OCI-LY1 (cell line): ENCODE measurements at regions not wholly inside any gene's neighbourhood (a gene's known extent, or its start where the extent isn't known, plus 50 kb on each side); places are given as distances from the start of the nearest gene placed in this dataset.

Experiments
- H2AFZ ChIP-seq: fragments of 200-600 bp; sonication (generic), shearing (Covaris generic); 2 replicates; pipeline ENCODE4 v1.6.0; 2014; ENCODE audit warnings: antibody characterized with exemption, mild to moderate bottlenecking, low read length
- H3F3A ChIP-seq: fragments of 200-600 bp; sonication (generic), shearing (Covaris generic); 2 replicates; pipeline ENCODE4 v1.6.0; 2014; ENCODE audit warnings: mild to moderate bottlenecking, antibody characterized with exemption, low read length, moderate library complexity; ENCODE audit not compliant: insufficient read depth
- H3K27ac ChIP-seq: fragments of 200-600 bp; sonication (generic); 2 replicates; pipeline ENCODE4 v1.5.1; 2014; ENCODE audit warnings: low read length, mixed run types, mild to moderate bottlenecking, low read depth; ENCODE audit not compliant: poor library complexity, severe bottlenecking
- H3K27me3 ChIP-seq: fragments of 200-600 bp; sonication (generic); 2 replicates; pipeline ENCODE4 v1.6.0; 2014; ENCODE audit warnings: antibody characterized with exemption, mild to moderate bottlenecking, low read length, moderate library complexity; ENCODE audit not compliant: insufficient read depth
- H3K36me3 ChIP-seq: fragments of 200-600 bp; sonication (generic); 2 replicates; pipeline ENCODE4 v1.6.1; 2014; ENCODE audit warnings: mild to moderate bottlenecking, antibody characterized with exemption, low read length, moderate library complexity, mixed read lengths; ENCODE audit not compliant: insufficient read depth
- H3K4me1 ChIP-seq: fragments of 200-600 bp; sonication (generic); 2 replicates; pipeline ENCODE4 v1.5.1; 2014; ENCODE audit warnings: mild to moderate bottlenecking, low read length, moderate library complexity; ENCODE audit not compliant: insufficient read depth, severe bottlenecking
- H3K4me2 ChIP-seq: fragments of 200-600 bp; sonication (generic), shearing (Covaris generic); 2 replicates; pipeline ENCODE4 v1.6.1; 2014; ENCODE audit warnings: low read length
- H3K4me3 ChIP-seq: fragments of 200-600 bp; sonication (generic); 2 replicates; pipeline ENCODE4 v1.5.1; 2014; ENCODE audit warnings: low read length, low read depth, mild to moderate bottlenecking, mixed read lengths; ENCODE audit not compliant: poor library complexity, severe bottlenecking
- H3K79me2 ChIP-seq: fragments of 200-600 bp; shearing (Covaris generic); 2 replicates; pipeline ENCODE4 v1.6.1; 2016; ENCODE audit warnings: mixed run types, low read length, mixed read lengths; ENCODE audit not compliant: insufficient read depth
- H3K9ac ChIP-seq: fragments of 200-600 bp; sonication (generic), shearing (Covaris generic); 2 replicates; pipeline ENCODE4 v1.6.1; 2014; ENCODE audit warnings: mild to moderate bottlenecking, low read length, mixed read lengths
- H3K9me2 ChIP-seq: fragments of 200-600 bp; sonication (generic), shearing (Covaris generic); 2 replicates; pipeline ENCODE4 v1.6.1; 2014; ENCODE audit warnings: low read depth, mild to moderate bottlenecking, low read length, mixed read lengths
- H3K9me3 ChIP-seq: fragments of 200-600 bp; shearing (Covaris generic); 2 replicates; pipeline ENCODE4 v1.6.1; 2014; ENCODE audit warnings: low read length, mixed read lengths
- H4K20me1 ChIP-seq: fragments of 200-600 bp; sonication (generic), shearing (Covaris generic); 2 replicates; pipeline ENCODE4 v1.6.0; 2016; ENCODE audit warnings: mild to moderate bottlenecking, low read length; ENCODE audit not compliant: insufficient read depth
- EZH2 ChIP-seq: fragments of 200-600 bp; sonication (generic), shearing (Covaris generic); IDR thresholded peaks from 2 replicates; pipeline ENCODE4 v1.8.0; 2017; ENCODE audit warnings: borderline replicate concordance, mixed run types, mild to moderate bottlenecking, antibody characterized with exemption, low read length, moderate library complexity, mixed read lengths
- TF ChIP-seq, protein P1 (sequence below): fragments of 200-600 bp; sonication (generic), shearing (Covaris generic); IDR thresholded peaks from 2 replicates; pipeline ENCODE4 v1.5.1; 2017; ENCODE audit warnings: mild to moderate bottlenecking, antibody characterized with exemption, low read length, moderate library complexity, mixed read lengths

DNA sequence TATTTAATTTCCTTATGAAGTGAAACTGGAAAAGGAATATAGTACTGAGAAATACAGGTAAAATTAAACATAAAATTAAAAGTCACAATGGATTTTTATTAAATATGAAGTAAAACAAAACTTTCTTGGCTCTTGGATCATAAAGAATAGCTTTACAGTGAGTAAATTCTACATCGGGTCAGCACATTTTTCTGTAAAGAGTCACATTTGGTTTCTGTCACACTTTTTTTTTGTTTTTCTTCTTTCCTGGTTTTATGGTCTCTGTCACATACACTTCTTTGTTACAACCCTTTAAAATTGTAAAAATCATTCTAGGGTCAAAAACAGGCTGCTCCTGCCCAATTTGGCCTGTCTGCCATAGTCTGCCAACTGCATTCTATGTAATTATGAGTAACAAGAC, 254.4 kb upstream of the POU3F2 start:
- Histone ChIP-seq H4K20me1 (no peaks in the 10 kb centered on the region), H2AFZ (no peak overlapping the region), H3K27ac (no peak overlapping the region), H3K4me2 (no peak overlapping the region), H3K27me3 (no peaks in the 10 kb centered on the region), H3K9ac (no peak overlapping the region), H3F3A (no peaks in the 10 kb centered on the region), H3K4me1 (no peaks in the 10 kb centered on the region), H3K36me3 (no peaks in the 10 kb centered on the region), H3K9me2 (no peaks in the 10 kb centered on the region), H3K9me3 (no peaks in the 10 kb centered on the region), H3K79me2 (no peaks in the 10 kb centered on the region), H3K4me3 (no peak overlapping the region)
- no peak for TF ChIP-seq EZH2
- TF ChIP-seq, protein P1, sequence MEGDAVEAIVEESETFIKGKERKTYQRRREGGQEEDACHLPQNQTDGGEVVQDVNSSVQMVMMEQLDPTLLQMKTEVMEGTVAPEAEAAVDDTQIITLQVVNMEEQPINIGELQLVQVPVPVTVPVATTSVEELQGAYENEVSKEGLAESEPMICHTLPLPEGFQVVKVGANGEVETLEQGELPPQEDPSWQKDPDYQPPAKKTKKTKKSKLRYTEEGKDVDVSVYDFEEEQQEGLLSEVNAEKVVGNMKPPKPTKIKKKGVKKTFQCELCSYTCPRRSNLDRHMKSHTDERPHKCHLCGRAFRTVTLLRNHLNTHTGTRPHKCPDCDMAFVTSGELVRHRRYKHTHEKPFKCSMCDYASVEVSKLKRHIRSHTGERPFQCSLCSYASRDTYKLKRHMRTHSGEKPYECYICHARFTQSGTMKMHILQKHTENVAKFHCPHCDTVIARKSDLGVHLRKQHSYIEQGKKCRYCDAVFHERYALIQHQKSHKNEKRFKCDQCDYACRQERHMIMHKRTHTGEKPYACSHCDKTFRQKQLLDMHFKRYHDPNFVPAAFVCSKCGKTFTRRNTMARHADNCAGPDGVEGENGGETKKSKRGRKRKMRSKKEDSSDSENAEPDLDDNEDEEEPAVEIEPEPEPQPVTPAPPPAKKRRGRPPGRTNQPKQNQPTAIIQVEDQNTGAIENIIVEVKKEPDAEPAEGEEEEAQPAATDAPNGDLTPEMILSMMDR = no peak

DNA sequence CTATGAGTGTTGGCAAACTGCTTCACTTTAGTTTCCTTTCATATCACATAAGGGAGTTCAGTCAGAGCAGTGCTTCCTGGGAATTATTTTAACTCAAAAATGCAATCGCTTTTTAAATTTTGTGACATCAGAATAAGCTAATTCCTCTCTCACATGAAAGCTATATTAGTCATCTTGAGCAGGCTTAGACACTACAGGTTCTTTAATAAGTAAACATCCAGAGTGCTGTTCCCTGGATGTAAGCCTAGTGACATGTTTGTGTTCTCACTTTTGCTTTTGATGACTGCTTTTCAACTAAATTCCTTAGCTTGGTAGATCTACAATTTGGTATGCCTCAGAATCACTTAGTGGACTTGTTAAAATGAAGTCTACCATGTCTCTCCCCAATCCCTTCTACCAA, 252.7 kb upstream of the POU3F2 start:
- Histone ChIP-seq H3K36me3 (no peaks in the 10 kb centered on the region), H3K4me3 (no peak overlapping the region), H2AFZ (no peak overlapping the region), H3K79me2 (no peaks in the 10 kb centered on the region), H3K27me3 (no peaks in the 10 kb centered on the region), H3K9me3 (no peaks in the 10 kb centered on the region), H3K9me2 (no peaks in the 10 kb centered on the region), H3K4me2 (no peak overlapping the region), H3K9ac (no peak overlapping the region), H4K20me1 (no peaks in the 10 kb centered on the region), H3F3A (no peaks in the 10 kb centered on the region), H3K27ac (no peak overlapping the region), H3K4me1 (no peaks in the 10 kb centered on the region)
- TF ChIP-seq, protein P1 = no peak
- no peak for TF ChIP-seq EZH2

DNA sequence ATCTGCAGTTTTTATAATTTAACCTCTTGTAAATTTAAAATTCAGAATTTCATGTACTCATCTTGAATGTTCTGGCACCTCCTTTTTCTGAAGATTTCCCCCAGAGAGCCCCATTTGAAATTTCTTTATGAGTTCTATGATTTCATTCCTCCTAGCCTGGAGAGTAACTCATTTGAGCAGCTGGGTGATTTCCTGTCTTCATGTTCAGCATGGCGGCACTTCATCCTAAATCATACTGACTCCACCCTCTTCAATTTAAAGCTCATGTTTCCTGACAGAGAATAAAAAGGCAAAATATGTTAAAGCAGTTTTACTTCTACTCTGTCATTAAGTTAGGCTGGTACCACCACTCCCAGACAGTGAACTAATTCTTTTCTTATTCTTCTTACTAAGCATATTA, 250.9 kb upstream of the POU3F2 start:
- H3K79me2 ChIP-seq = no peaks in the 10 kb centered on the region
- H3K36me3 ChIP-seq = no peaks in the 10 kb centered on the region
- no peak overlapping the region for H2AFZ ChIP-seq
- no peak overlapping the region for H3K27ac ChIP-seq
- TF ChIP-seq, protein P1 = no peak
- no peak for TF ChIP-seq EZH2
- no peaks in the 10 kb centered on the region for H3K9me2 ChIP-seq
- H3K27me3 ChIP-seq = no peaks in the 10 kb centered on the region
- no peaks in the 10 kb centered on the region for H3F3A ChIP-seq
- H3K4me3 ChIP-seq = no peak overlapping the region
- no peaks in the 10 kb centered on the region for H3K4me1 ChIP-seq
- H3K4me2 ChIP-seq = no peak overlapping the region
- no peak overlapping the region for H3K9ac ChIP-seq
- H3K9me3 ChIP-seq = no peaks in the 10 kb centered on the region
- no peaks in the 10 kb centered on the region for H4K20me1 ChIP-seq
